ENCODE measurements at regions not wholly inside any gene's neighbourhood (a gene's known extent, or its start where the extent isn't known, plus 50 kb on each side); places are given as distances from the start of the nearest gene placed in this dataset.

DNA sequence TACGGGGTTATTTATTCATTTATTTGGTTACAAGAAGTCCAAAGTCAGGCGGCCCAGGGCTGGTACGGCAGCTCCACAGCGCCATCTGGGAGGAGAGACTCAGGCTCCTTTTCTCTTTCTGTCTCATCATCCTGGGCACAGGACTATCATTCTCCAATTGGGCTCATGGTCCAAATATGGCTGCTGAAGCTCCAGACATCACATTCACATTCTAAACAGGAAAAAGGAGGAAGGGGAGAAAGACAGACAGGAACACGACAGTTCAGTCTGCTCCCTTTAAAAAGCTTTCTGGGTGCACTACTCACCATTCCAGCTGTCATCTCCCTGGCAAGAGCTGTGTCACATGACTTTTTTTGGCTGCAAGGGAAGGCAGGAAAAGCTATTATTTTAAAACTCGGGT, 74.4 kb upstream of the PDZD8 start:
- TF ChIP-seq, protein P1, sequence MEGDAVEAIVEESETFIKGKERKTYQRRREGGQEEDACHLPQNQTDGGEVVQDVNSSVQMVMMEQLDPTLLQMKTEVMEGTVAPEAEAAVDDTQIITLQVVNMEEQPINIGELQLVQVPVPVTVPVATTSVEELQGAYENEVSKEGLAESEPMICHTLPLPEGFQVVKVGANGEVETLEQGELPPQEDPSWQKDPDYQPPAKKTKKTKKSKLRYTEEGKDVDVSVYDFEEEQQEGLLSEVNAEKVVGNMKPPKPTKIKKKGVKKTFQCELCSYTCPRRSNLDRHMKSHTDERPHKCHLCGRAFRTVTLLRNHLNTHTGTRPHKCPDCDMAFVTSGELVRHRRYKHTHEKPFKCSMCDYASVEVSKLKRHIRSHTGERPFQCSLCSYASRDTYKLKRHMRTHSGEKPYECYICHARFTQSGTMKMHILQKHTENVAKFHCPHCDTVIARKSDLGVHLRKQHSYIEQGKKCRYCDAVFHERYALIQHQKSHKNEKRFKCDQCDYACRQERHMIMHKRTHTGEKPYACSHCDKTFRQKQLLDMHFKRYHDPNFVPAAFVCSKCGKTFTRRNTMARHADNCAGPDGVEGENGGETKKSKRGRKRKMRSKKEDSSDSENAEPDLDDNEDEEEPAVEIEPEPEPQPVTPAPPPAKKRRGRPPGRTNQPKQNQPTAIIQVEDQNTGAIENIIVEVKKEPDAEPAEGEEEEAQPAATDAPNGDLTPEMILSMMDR (IDR thresholded peaks at IDR 0.05; ENCODE audit: low read length) = peak; percentile 4; the same call in 1 of the 2 replicates
- TF ChIP-seq EZH2 (optimal IDR thresholded peaks at IDR 0.05; ENCODE audit: low read depth, low read length) (no peak), EZH2phosphoT487 (IDR thresholded peaks at IDR 0.05; ENCODE audit: low read length) (no peak)

Data from MM.1S (cell line).